ENCODE measurements at regions not wholly inside any gene's neighbourhood (a gene's known extent, or its start where the extent isn't known, plus 50 kb on each side); places are given as distances from the start of the nearest gene placed in this dataset.

DNA sequence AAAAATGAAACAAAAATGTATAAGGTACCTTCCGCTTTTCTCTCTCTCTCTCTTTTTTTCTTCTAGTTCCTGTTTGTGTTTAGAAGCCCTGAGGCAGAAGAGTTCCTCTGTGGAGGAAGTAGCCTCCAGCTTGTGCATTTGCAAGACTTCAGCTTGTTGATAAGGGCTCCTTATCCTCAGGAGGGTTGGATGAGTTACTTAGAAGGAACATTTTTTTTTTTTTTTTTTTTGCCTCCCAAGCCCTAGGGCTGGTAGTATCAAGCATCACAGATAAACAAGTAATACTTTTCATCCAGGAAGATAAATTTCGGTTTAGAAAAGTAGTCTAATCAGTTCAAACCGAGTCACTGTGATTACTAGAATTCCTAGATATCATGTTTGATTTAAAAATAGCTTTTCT is 91.0 kb upstream of the CBLB start:
- DNase-seq = no peak
- Histone ChIP-seq H3K9me3 (no peaks in the 10 kb centered on the region), H3K27ac (no peak overlapping the region), H3K27me3 (no peaks in the 10 kb centered on the region), H3K4me3 (no peak overlapping the region), H3K4me1 (no peaks in the 10 kb centered on the region), H3K36me3 (no peaks in the 10 kb centered on the region)
- TF ChIP-seq, protein P1, sequence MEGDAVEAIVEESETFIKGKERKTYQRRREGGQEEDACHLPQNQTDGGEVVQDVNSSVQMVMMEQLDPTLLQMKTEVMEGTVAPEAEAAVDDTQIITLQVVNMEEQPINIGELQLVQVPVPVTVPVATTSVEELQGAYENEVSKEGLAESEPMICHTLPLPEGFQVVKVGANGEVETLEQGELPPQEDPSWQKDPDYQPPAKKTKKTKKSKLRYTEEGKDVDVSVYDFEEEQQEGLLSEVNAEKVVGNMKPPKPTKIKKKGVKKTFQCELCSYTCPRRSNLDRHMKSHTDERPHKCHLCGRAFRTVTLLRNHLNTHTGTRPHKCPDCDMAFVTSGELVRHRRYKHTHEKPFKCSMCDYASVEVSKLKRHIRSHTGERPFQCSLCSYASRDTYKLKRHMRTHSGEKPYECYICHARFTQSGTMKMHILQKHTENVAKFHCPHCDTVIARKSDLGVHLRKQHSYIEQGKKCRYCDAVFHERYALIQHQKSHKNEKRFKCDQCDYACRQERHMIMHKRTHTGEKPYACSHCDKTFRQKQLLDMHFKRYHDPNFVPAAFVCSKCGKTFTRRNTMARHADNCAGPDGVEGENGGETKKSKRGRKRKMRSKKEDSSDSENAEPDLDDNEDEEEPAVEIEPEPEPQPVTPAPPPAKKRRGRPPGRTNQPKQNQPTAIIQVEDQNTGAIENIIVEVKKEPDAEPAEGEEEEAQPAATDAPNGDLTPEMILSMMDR (IDR thresholded peaks at IDR 0.05) = no peak
- no peak for TF ChIP-seq POLR2A (IDR thresholded peaks at IDR 0.05)
- intact Hi-C loops (cut with DNase I; ENCODE audit: low total_unique reads) = no loop called here

DNA sequence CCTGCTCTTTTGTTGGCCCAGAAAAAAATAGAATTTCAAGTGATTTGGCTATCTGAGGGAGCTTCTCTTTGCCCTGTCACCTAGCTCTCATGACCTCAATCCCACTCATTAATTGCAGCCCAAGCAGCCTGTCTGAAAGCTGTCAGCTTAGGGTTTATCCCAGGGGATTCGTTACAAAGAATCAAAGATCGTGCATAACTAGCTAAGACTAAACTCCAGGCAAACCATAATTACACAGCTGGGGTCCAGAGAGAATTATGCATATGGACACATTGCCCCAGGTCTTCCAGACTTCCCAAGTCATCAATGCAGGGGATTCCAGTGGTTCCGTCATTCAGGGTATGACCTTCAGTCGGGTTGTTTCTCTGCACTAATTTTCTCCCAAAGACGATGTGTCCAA is 91.6 kb upstream of the CBLB start:
- H3K27me3 ChIP-seq = no peaks in the 10 kb centered on the region
- H3K4me3 ChIP-seq = no peak overlapping the region
- no peak overlapping the region for H3K27ac ChIP-seq
- intact Hi-C loops (cut with DNase I; ENCODE audit: low total_unique reads) = no loop called here
- TF ChIP-seq POLR2A (IDR thresholded peaks at IDR 0.05) = no peak
- TF ChIP-seq, protein P1 (IDR thresholded peaks at IDR 0.05) = no peak
- H3K9me3 ChIP-seq = no peaks in the 10 kb centered on the region
- H3K36me3 ChIP-seq = no peaks in the 10 kb centered on the region
- no peak for DNase-seq
- no peaks in the 10 kb centered on the region for H3K4me1 ChIP-seq

DNA sequence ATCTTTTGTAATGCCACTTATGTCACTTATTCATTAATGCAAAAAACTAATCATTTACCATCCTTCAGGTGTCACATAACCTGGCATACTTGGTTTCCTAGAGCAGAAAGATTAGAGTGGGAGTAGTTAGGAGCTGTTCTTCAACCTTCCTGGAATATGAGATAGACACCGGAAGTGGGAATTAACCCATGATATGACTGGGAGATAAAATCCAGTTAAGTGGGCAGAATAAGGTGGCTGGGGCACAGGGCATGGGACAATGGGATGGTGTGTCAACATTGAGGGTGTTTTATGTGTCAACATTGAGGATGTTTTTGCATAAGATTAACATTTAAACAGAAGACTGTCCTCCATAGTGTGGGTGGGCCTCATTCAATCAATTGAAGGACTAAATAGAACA is 94.3 kb upstream of the CBLB start:
- H3K9me3 ChIP-seq = no peaks in the 10 kb centered on the region
- no peak overlapping the region for H3K27ac ChIP-seq
- H3K4me1 ChIP-seq = no peaks in the 10 kb centered on the region
- TF ChIP-seq, protein P1 (IDR thresholded peaks at IDR 0.05) = no peak
- TF ChIP-seq POLR2A (IDR thresholded peaks at IDR 0.05) = no peak
- H3K27me3 ChIP-seq = no peaks in the 10 kb centered on the region
- no peak for DNase-seq
- H3K36me3 ChIP-seq = no peaks in the 10 kb centered on the region
- intact Hi-C loops (cut with DNase I; ENCODE audit: low total_unique reads) = no loop called here
- no peak overlapping the region for H3K4me3 ChIP-seq

DNA sequence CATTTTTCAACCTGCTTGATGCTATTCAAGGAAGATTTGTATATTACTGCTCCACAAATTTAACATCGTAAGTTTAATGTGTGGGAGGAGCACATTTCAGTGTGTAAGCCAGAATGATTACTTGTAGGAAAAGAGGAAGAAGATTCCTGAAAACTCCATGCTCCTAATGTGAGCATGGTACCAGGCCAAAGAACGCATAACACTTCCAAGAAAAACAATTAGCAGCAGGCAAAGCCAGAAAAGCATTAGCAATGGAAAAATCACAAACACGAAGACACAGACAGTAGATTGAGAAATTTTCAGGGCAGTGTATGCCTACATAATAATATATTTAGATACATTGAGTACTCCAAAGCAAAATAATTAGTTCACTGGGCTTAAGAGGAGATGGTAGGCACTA is 96.6 kb upstream of the CBLB start:
- Histone ChIP-seq H3K27me3 (no peaks in the 10 kb centered on the region), H3K36me3 (no peaks in the 10 kb centered on the region), H3K9me3 (no peaks in the 10 kb centered on the region), H3K4me1 (no peaks in the 10 kb centered on the region), H3K27ac (no peak overlapping the region), H3K4me3 (no peak overlapping the region)
- DNase-seq = no peak
- intact Hi-C loops (cut with DNase I; ENCODE audit: low total_unique reads) = no loop called here
- TF ChIP-seq, protein P1 (IDR thresholded peaks at IDR 0.05) = no peak
- no peak for TF ChIP-seq POLR2A (IDR thresholded peaks at IDR 0.05)

DNA sequence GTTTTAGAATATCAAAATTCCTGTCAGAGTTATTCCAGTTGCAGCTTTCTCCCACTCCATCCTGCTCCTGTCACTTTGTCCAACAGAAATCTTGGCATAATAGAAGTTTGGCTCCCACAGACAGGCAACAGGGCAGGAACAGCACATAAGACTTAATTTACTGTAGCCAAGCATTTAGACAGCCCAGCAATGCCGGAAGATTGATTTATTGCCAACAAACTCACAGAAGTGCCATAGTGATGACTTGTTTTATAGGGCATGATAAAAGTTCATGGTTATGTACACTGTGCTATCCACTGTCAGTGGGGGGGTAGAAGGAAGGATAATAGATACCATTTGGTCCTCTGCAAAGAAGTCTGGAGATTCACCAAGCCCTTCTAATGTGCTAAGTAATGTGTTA is 98.3 kb upstream of the CBLB start:
- Histone ChIP-seq H3K4me3 (no peak overlapping the region), H3K36me3 (no peaks in the 10 kb centered on the region), H3K9me3 (no peaks in the 10 kb centered on the region), H3K4me1 (no peaks in the 10 kb centered on the region), H3K27me3 (no peaks in the 10 kb centered on the region), H3K27ac (no peak overlapping the region)
- no peak for DNase-seq
- TF ChIP-seq POLR2A (IDR thresholded peaks at IDR 0.05) = no peak
- TF ChIP-seq, protein P1 (IDR thresholded peaks at IDR 0.05) = no peak
- intact Hi-C loops (cut with DNase I; ENCODE audit: low total_unique reads) = no loop called here

All from uterus (tissue), 3 donors.